Stimulated activated CD8-positive, alpha-beta memory T cell treated with anti-CD3 and anti-CD28 coated beads, Interleukin-4, amount 100 ng/mL, for 24 hours (primary cell): ENCODE measurements at regions not wholly inside any gene's neighbourhood (a gene's known extent, or its start where the extent isn't known, plus 50 kb on each side); places are given as distances from the start of the nearest gene placed in this dataset.

Experiments used
- DNase-seq: peaks from one replicate; pipeline ENCODE4 v3.0.0-alpha.2; 2020; ENCODE audit warnings: low read depth

GRCh38 chr16:65497571-65497970, 375.7 kb upstream of the CDH11 start:
- no peak for DNase-seq

GRCh38 chr16:65495106-65495505, 373.2 kb upstream of the CDH11 start:
- no peak for DNase-seq

GRCh38 chr16:65494609-65495008, 372.7 kb upstream of the CDH11 start:
- DNase-seq = no peak

- DNase-seq = no peak
Observed at GRCh38 chr16:65494080-65494479, 372.2 kb upstream of the CDH11 start.

GRCh38 chr16:65490286-65490685, 368.4 kb upstream of the CDH11 start:
- DNase-seq = no peak

GRCh38 chr16:65489531-65490023, 367.7 kb upstream of the CDH11 start:
- DNase-seq = no peak

- DNase-seq = no peak
Observed at GRCh38 chr16:65487231-65487630, 365.4 kb upstream of the CDH11 start.

- DNase-seq = no peak
Observed at GRCh38 chr16:65481956-65482355, 360.1 kb upstream of the CDH11 start.

GRCh38 chr16:65480281-65481091, 358.6 kb upstream of the CDH11 start:
- no peak for DNase-seq

- no peak for DNase-seq
Observed at GRCh38 chr16:65476448-65476955, 354.6 kb upstream of the CDH11 start.

- no peak for DNase-seq
Observed at GRCh38 chr16:65473699-65474098, 351.8 kb upstream of the CDH11 start.

GRCh38 chr16:65469116-65469515, 347.3 kb upstream of the CDH11 start:
- no peak for DNase-seq

GRCh38 chr16:65468133-65468532, 346.3 kb upstream of the CDH11 start:
- DNase-seq = no peak

GRCh38 chr16:65463652-65464260, 341.9 kb upstream of the CDH11 start:
- no peak for DNase-seq

- DNase-seq = no peak
Observed at GRCh38 chr16:65457084-65457483, 335.2 kb upstream of the CDH11 start.

- DNase-seq = no peak
Observed at GRCh38 chr16:65455761-65456160, 333.9 kb upstream of the CDH11 start.

GRCh38 chr16:65453646-65454045, 331.8 kb upstream of the CDH11 start:
- DNase-seq = no peak

GRCh38 chr16:65449526-65449925, 327.7 kb upstream of the CDH11 start:
- no peak for DNase-seq

- no peak for DNase-seq
Observed at GRCh38 chr16:65446427-65446826, 324.6 kb upstream of the CDH11 start.

- DNase-seq = no peak
Observed at GRCh38 chr16:65445313-65446260, 323.7 kb upstream of the CDH11 start.

- no peak for DNase-seq
Observed at GRCh38 chr16:65441501-65441900, 319.6 kb upstream of the CDH11 start.

- no peak for DNase-seq
Observed at GRCh38 chr16:65429504-65430181, 307.8 kb upstream of the CDH11 start.
